HG02870 (cell line): ENCODE measurements at regions not wholly inside any gene's neighbourhood (a gene's known extent, or its start where the extent isn't known, plus 50 kb on each side); places are given as distances from the start of the nearest gene placed in this dataset.

Source experiments
- ATAC-seq: cut with Tn5 transposase; IDR thresholded peaks from one replicate; pipeline ENCODE4 v1.9.1; 2021; ENCODE audit warnings: mild to moderate bottlenecking, moderate library complexity; ENCODE audit not compliant: unreplicated experiment

DNA sequence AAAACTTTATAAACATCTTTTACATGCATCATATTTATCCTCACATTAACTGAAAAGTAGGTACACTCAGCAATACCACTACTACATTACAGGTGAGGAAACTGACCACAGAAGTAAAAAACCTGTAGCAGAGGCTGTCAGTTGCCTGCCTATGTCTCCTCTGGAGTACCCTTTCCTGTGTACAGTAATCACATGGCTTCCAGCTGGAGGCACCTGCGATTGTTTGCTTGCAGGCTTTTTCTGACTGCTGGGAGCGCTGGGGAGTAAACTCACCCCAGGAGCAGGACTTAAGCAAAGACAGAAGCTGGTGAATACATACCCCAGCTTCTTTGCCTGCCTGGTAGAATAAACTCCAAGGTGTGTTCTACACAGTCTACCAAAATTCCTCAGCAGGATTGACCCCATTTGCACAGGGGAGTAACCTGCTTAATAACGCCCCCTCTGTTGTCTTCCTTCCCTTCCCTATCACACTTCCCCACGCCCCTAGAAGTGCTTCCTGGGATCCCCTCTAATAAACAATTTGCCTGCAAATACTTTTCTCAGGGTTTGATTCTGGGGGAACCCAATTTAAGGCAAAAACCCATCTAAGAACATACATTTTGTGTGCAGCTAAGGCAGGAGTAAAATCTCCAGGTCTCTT, 138.9 kb downstream of the PTH2R start:
- no peak for ATAC-seq

DNA sequence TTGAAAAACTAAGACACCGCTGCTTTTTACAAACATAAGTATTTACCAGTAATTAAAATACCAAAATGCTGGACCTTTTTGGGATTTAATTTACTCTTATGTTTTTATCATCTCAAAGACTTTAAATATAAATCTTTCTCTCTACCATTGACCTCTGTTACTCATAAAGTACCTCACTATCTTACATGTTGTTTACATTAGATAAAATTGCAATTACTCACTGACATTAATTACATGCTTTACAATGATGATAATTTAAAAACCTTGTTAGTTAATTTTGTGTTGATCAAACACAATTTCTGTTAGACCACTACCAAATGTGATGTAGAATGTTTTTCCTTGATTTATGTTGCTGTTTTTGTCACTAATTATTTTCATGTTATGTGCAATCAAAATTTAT, 139.5 kb downstream of the PTH2R start:
- no peak for ATAC-seq

- ATAC-seq, result no peak
Observed at GRCh38 chr2:208546860-208547650, 140.5 kb downstream of the PTH2R start.

DNA sequence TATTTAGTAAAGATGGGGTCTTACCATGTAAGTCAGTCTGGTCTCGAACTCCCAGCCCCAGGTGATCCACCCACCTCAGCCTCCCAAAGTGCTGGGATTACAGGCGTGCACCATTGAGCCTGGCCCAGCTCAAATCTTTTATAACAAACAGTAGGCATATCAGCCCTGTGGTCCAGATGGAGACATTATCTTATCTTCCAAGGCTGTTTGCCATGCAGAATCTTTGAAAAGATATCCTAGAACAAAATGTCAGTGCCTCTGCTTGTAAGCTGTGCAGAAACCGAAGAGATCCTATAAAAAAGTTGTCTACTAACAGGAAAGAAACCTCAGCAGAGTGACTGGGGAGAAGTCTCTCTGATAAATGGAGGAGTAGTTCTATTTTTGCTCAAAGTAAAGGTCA, 142.1 kb downstream of the PTH2R start:
- no peak for ATAC-seq

- ATAC-seq, result no peak
Observed at GRCh38 chr2:208549546-208550158, 143.1 kb downstream of the PTH2R start.

GRCh38 chr2:208552943-208553342, 146.4 kb downstream of the PTH2R start:
- no peak for ATAC-seq

GRCh38 chr2:208556983-208557484, 150.4 kb downstream of the PTH2R start:
- ATAC-seq, result no peak

DNA sequence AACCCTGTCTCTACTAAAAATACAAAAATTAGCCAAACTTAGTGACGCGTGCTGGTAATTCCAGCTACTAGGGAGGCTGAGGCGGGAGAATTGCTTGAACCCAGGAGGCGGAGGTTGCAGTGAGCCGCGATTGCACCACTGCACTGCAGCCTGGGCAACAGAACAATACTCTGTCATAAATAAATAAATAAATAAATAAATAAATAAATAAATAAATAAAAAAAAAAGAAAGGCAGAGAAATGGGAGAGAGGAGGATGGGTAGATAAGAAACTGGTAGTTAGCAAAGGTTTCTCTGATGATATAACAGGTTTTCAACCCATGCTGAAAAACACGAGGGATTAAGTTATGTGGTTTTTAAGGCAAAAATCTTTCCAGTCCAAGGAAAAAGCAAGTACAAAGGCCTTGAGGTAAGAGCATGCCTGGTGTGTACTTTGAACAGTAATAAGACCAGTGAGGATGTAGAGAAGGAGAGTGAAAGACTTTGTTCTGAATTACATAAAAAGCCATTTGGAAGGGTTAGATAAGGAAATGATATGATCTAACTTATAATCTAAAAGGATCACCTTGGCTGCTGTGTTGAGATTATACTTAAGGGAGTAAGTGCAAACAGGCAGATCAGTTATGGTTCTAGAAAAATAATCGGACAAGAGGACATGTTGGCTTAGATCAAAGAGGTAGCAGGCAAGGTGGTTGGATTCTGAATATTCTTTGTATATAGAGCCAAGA, 159.3 kb downstream of the PTH2R start:
- no peak for ATAC-seq

GRCh38 chr2:208568203-208568602, 161.6 kb downstream of the PTH2R start:
- ATAC-seq, result no peak

DNA sequence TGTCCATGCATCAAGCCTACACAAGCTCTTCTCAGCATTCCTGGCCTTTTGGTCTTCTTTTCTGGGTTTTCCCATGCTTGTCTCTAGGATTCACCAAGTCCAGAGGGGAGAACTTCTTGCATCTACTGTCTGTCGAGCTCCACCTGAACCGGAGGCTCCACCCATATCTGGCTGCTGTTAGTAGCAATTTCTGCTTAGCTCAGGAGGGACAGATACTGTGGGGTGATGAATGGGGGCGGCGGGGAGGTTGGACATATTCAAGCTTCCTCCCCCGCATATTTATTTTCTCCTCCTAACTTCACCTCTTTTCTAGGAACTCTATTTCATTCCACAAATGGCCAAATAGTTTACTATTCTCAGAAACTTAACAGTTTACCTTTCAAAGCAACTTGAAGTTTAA, 163.5 kb downstream of the PTH2R start:
- no peak for ATAC-seq

GRCh38 chr2:208570851-208571763, 164.5 kb downstream of the PTH2R start:
- ATAC-seq, result no peak

DNA sequence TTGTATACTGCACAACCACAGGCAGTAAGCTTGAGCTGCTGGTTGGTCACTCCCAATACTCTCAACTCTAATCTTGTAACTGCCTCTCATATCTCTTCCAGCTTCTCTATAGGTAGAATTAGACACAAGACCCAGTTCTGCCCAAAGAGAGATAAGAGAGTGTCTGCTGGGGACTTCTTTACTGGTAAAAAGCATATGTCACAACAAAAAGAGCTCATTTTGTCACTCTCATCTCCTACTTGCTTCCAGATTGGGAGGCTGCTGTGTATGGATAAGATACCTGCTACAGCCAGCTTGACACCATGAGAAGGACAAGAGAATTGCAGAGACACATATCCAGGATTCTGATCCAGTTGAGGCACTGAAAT, 165.2 kb downstream of the PTH2R start:
- no peak for ATAC-seq

DNA sequence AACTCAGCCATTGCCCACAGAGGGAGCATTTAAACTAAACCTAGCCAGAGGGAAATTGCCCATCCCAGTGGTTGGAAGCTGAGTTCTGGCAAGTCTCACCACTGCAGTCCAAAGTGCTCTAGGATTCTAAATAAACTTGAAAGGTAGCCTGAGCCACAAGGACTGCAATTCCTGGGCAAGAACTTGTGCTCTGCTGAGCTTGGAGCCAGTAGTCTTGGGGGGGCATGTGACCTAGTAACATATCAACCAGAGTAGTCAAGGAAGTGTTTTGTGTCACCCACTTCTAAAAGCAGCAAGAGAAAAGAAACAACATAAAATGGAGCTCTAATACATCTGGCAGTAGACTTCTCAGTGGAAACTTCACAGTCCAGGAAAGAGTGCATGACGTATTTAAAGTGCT, 167.0 kb downstream of the PTH2R start:
- no peak for ATAC-seq

DNA sequence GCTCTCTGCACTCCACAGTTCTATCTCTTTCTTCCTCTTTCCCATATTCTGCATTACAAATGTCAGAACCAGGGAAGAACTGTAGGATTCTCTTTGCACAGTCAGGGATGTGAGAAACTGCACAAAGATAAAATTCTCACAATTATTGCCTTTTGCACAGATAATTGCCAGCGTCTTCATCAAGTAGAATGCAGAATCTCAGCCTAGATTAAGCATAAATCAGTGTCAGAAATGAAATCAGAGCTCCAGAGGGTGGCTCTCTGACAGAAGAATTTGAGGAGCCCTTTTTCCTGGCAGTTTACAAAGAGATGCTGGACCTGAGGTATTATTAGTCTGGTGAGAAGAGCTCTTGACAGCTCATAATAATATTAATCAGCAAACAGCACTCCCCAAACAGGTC, 173.1 kb downstream of the PTH2R start:
- no peak for ATAC-seq

- no peak for ATAC-seq
Observed at GRCh38 chr2:208584378-208584985, 177.9 kb downstream of the PTH2R start.

DNA sequence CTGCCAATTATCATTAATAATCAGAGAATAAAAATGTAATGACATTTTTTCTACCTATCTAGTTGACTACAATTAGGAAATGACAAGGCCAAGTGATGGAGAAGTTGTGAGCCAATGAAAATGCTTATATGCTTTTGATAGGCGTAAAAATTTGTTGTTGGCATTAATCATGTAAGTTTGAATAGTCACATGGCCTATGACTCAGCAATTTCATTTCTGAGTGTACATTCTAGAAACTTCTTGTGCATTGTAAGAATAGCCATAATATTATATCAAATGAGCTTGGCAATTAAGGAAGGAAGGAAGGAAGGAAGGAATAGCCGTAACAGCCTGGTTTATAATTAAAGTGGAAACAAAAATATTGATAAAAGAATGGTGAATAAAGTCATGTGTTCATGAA, 179.9 kb downstream of the PTH2R start:
- no peak for ATAC-seq

DNA sequence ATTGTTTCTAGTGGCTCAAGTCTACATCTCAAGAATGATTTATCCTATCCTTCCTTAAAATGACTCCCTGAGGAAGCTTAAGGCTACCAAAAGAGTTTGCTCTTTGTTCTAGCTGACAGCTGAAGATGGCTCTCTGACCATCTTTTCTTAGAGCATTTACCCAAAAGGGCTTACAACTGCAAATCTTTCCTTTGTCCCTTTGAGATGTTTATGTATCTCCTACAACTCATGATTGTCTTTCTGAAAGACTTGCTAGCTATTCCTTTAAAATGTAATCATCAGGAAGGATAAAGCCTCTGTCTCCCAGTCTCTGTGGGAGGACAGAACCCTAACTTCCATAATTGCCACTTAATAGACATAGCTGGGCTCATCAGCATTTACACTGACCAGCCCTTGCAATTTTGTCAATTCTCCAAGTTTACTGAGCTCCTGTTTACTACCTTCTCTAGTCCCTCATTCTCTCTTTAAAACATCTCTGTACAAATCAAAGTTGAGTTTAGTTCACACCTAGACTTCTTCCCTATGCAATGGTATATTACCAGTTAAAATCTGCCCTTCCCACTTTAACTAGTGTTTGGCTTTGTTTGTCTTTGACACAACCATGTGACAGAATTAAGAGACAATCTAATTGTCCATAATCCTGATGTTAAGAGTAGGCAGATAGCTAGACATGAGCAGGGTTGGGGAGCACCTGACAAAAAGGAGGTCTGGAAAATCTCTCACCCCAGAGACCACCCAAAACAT, 188.2 kb downstream of the PTH2R start:
- ATAC-seq, result no peak

GRCh38 chr2:208595386-208596275, 189.0 kb downstream of the PTH2R start:
- ATAC-seq, result no peak
